ENCODE measurements at regions not wholly inside any gene's neighbourhood (a gene's known extent, or its start where the extent isn't known, plus 50 kb on each side); places are given as distances from the start of the nearest gene placed in this dataset.
A peak's percentile ranks its signal among the peaks of the same experiment; 100 is the strongest.

DNA sequence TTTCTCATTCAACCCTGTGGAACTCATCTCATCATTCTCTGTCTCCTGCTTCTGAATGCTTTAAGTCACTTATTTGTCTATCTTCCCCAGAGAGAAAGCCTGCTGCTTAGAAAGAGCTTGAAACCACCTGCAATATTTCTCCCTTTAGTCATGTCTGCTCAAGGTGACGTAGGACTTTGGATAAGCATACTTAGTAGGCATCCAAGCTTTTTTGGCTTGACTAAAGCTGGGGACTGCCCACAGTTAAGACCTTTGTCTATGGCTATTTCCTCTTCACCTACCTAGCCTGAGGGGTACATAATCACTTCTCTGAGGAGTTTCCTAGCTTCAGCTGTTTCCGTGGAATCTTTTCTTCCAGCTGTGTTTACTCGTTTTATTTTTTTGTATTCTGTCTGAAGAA, 665.8 kb upstream of the CAMK1G start:
- H3K27ac ChIP-seq (ENCODE audit: low read length) = no peak overlapping the region
- no peaks in the 10 kb centered on the region for H3K27me3 ChIP-seq (ENCODE audit: control insufficient read depth, insufficient read depth)
- 74% methylated on average over 3 of the region's 3 CpGs for WGBS
- H3K4me3 ChIP-seq (ENCODE audit: low read length) = no peak overlapping the region
- ATAC-seq = no peak
- no peaks in the 10 kb centered on the region for H3K9me3 ChIP-seq (ENCODE audit: control insufficient read depth, low read length)
- H3K4me1 ChIP-seq (ENCODE audit: control insufficient read depth, insufficient read depth, low read length) = no peaks in the 10 kb centered on the region
- intact Hi-C loops (cut with DNase I) = no loop called here
- no peak for DNase-seq

DNA sequence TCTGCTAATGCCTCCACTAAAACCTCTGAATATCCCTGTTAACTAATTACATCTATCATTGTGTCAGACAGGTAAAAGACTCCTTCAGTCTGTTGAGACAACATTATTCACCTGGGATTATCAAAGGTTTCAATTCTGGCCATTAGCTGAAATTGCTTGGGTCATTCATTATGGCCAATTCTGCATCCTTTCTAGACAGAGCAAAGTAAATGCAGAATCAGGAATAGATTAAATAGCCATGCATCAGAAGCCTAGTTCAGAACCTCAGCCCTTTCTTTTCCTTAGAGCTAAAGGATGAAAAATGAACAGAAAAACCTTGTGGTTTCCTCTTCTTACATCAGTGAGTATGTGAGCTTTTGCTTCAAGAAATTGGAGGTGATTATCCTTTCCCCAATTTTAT, 665.4 kb upstream of the CAMK1G start:
- no peak overlapping the region for H3K27ac ChIP-seq (ENCODE audit: low read length)

GRCh38 chr1:208919371-208919770, 664.1 kb upstream of the CAMK1G start:
- no peaks in the 10 kb centered on the region for H3K4me1 ChIP-seq (ENCODE audit: control insufficient read depth, insufficient read depth, low read length)
- no peak overlapping the region for H3K4me3 ChIP-seq (ENCODE audit: low read length)
- H3K9me3 ChIP-seq (ENCODE audit: control insufficient read depth, low read length) = no peaks in the 10 kb centered on the region
- H3K27ac ChIP-seq (ENCODE audit: low read length) = no peak overlapping the region
- 74% methylated on average over 2 of the region's 2 CpGs for WGBS
- H3K27me3 ChIP-seq (ENCODE audit: control insufficient read depth, insufficient read depth) = no peaks in the 10 kb centered on the region
- ATAC-seq = no peak
- intact Hi-C loops (cut with DNase I) = no loop called here
- no peak for DNase-seq

More for the DNA sequence above, 665.4 kb upstream of the CAMK1G start:
- intact Hi-C loops (cut with DNase I) = no loop called here
- Histone ChIP-seq H3K4me1 (ENCODE audit: control insufficient read depth, insufficient read depth, low read length) (no peaks in the 10 kb centered on the region), H3K4me3 (ENCODE audit: low read length) (no peak overlapping the region), H3K9me3 (ENCODE audit: control insufficient read depth, low read length) (no peaks in the 10 kb centered on the region), H3K27me3 (ENCODE audit: control insufficient read depth, insufficient read depth) (no peaks in the 10 kb centered on the region)
- no peak for ATAC-seq
- no peak for DNase-seq

DNA sequence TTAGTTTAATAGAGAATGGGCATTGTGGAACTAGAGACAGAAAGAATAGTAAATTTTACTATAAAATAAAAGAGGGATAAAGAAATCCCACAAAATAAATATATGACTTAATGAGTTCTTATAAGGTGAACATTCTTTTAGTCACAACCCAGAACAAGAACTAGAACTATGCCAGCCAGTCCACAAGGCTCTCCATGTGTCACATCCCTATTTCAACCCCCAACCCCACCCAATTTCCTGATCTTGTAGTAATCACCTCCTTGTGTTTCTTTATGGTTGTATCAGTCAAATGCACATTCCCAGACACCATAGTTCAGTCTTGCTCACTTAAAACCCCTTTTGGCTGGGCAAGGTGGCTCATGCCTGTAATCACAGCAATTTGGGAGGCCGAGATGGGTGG, 662.3 kb upstream of the CAMK1G start:
- Histone ChIP-seq H3K4me3 (ENCODE audit: low read length) (no peak overlapping the region), H3K9me3 (ENCODE audit: control insufficient read depth, low read length) (no peaks in the 10 kb centered on the region), H3K27ac (ENCODE audit: low read length) (no peak overlapping the region), H3K4me1 (ENCODE audit: control insufficient read depth, insufficient read depth, low read length) (no peaks in the 10 kb centered on the region), H3K27me3 (ENCODE audit: control insufficient read depth, insufficient read depth) (no peaks in the 10 kb centered on the region)
- intact Hi-C loops (cut with DNase I) = no loop called here
- ATAC-seq (no peak), DNase-seq (no peak)
- 92% methylated on average over 1 of the region's 1 CpG for WGBS

DNA sequence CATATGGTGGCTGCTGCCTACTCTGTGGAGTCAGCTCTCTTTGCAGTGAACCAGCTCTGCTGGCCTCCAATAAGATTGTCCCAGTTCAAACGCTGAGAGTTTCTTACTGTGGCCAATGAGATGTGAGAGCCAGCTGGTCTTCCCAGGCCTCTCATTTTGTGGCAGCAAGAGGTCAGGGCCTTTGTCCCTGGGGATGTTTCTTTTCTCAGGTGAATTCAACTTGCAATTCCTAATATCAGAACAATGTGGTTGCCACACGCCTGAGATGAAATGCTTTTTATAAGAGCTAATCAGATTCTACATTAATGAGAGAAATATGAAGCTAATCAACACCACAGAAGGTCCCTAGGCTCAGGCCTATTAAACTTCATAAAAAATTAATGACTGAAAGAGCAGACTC, 660.1 kb upstream of the CAMK1G start:
- Histone ChIP-seq H3K27ac (ENCODE audit: low read length) (no peak overlapping the region), H3K4me3 (ENCODE audit: low read length) (no peak overlapping the region), H3K9me3 (ENCODE audit: control insufficient read depth, low read length) (no peaks in the 10 kb centered on the region), H3K27me3 (ENCODE audit: control insufficient read depth, insufficient read depth) (no peaks in the 10 kb centered on the region), H3K4me1 (ENCODE audit: control insufficient read depth, insufficient read depth, low read length) (no peaks in the 10 kb centered on the region)
- no peak for ATAC-seq
- DNase-seq = no peak
- intact Hi-C loops (cut with DNase I) = no loop called here
- WGBS = 77% methylated on average over 2 of the region's 2 CpGs

DNA sequence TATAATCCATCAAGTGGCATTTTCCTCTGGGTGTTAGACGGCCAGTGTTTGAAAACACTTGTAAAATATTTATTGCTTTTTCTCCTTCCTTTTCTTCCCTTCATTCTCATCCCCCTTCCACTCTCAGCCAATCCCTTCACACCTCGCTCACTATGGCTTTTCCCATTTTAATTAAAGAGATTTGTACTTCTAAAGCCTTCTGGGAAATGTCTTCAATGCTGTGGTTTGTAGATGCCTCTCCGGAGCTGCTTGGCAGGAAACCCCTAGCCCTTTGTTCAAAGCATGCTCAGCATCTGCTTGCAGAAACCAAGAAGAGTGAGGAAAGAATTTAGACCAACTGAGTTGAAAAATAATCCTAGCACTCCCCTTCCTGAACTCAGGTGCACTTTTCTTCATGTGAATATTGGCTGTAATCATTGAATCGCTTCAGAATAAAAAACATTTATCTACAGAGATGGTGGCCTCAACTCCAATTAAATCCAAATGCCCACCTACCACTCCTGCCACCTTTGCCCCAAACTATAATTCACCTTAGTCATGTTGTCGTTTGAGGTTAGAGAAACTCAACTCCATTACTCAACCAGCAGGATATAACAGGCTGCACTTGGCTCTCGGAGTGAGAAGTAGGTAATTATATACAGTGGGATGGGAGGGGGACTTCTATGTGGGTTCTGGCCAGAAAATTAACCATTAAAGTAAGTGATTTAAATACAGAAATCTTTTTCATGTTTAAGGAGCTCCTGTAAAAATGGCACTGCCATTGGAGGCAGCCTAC, 659.4 kb upstream of the CAMK1G start:
- Histone ChIP-seq H3K9me3 (ENCODE audit: control insufficient read depth, low read length) (no peaks in the 10 kb centered on the region), H3K4me3 (ENCODE audit: low read length) (no peak overlapping the region), H3K27ac (ENCODE audit: low read length) (no peak overlapping the region), H3K4me1 (ENCODE audit: control insufficient read depth, insufficient read depth, low read length) (no peaks in the 10 kb centered on the region), H3K27me3 (ENCODE audit: control insufficient read depth, insufficient read depth) (no peaks in the 10 kb centered on the region)
- intact Hi-C loops (cut with DNase I) = no loop called here
- DNase-seq (no peak), ATAC-seq (no peak)
- 62% methylated on average over 6 of the region's 6 CpGs for WGBS

DNA sequence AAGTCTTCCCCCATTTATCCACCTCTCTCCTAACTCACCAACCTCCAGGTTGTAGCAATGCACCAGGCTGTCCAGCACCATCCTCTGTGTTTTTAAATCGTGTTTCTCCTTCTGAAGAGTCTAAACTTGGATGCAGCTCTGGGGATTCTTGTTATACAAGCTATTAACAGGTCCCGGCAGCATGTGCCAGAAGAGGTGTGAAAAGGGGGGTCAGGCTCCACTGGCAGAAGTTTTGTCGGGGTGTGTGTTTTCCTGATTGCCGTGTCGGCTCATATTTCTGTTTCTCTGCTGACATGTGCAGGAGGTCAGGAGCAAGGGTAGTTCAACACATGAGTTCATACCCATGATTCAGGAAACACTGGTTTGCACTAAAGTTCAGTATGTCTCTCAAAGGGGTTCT, 658.6 kb upstream of the CAMK1G start:
- Histone ChIP-seq H3K4me1 (ENCODE audit: control insufficient read depth, insufficient read depth, low read length) (no peaks in the 10 kb centered on the region), H3K9me3 (ENCODE audit: control insufficient read depth, low read length) (no peaks in the 10 kb centered on the region), H3K4me3 (ENCODE audit: low read length) (no peak overlapping the region), H3K27me3 (ENCODE audit: control insufficient read depth, insufficient read depth) (no peaks in the 10 kb centered on the region), H3K27ac (ENCODE audit: low read length) (no peak overlapping the region)
- intact Hi-C loops (cut with DNase I) = no loop called here
- no peak for ATAC-seq
- peak in 1 of 3 donors; percentile 35 for DNase-seq
- 34% methylated on average over 5 of the region's 5 CpGs for WGBS

DNA sequence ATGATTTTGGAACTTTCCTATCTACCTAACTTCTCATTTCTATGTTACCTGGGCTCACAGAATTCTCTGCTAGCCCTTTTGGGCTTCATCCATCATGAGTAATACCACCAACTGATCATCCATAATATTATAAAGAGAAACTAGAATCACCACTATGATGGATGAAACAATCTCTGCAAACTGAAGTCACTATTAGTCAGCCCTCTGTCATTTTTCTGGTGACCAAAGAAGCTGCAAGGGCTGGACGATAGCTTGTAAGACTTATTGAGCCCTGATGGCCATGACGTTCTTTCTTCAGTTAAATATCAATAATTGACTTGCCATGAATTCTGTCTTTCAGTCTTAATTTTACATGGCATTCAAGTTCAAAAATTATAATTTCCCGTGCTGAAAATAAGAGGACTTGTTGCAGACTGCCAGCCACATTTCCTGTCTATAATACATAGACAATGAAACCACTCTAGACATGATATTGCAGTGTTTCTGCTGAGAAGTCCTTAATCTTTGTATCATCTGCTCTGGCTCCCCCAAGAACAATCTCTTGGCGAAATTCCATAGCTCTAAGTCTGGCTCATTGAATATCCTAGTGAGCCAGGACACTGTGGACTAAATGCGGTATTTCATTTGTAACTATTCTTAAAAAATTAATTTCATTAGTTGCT, 655.0 kb upstream of the CAMK1G start:
- WGBS = 54% methylated on average over 5 of the region's 5 CpGs
- intact Hi-C loops (cut with DNase I) = no loop called here
- H3K27ac ChIP-seq (ENCODE audit: low read length) = no peak overlapping the region

GRCh38 chr1:208929575-208929974, 653.9 kb upstream of the CAMK1G start:
- Histone ChIP-seq H3K27ac (ENCODE audit: low read length) (no peak overlapping the region), H3K4me1 (ENCODE audit: control insufficient read depth, insufficient read depth, low read length) (no peaks in the 10 kb centered on the region), H3K9me3 (ENCODE audit: control insufficient read depth, low read length) (no peaks in the 10 kb centered on the region), H3K27me3 (ENCODE audit: control insufficient read depth, insufficient read depth) (no peaks in the 10 kb centered on the region), H3K4me3 (ENCODE audit: low read length) (no peak overlapping the region)
- 49% methylated on average over 3 of the region's 3 CpGs for WGBS
- DNase-seq (no peak), ATAC-seq (no peak)
- intact Hi-C loops (cut with DNase I) = no loop called here

More for the DNA sequence above, 655.0 kb upstream of the CAMK1G start:
- DNase-seq = no peak
- no peak for ATAC-seq
- Histone ChIP-seq H3K4me1 (ENCODE audit: control insufficient read depth, insufficient read depth, low read length) (no peaks in the 10 kb centered on the region), H3K9me3 (ENCODE audit: control insufficient read depth, low read length) (no peaks in the 10 kb centered on the region), H3K27me3 (ENCODE audit: control insufficient read depth, insufficient read depth) (no peaks in the 10 kb centered on the region), H3K4me3 (ENCODE audit: low read length) (no peak overlapping the region)

DNA sequence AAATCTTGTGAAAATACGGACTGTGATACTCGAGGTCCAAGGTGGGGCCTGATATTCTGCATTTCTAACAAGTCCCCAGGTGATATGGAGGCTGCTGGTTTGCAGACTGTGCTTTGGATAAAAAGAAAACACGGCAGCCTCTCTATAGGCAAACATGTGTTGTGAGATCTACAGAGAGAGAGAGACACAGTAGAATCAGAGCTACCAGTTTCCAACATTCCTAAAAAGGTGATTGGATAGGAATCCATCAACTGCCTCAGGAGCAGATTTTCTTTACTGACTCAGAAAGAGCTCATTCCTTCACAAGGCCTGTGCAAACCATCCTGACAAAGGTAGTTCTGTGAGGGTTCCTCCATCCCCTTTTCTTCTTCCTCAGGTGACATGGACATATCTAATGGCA, 651.6 kb upstream of the CAMK1G start:
- H3K4me3 ChIP-seq (ENCODE audit: low read length) = no peak overlapping the region
- no peaks in the 10 kb centered on the region for H3K9me3 ChIP-seq (ENCODE audit: control insufficient read depth, low read length)
- H3K4me1 ChIP-seq (ENCODE audit: control insufficient read depth, insufficient read depth, low read length) = no peaks in the 10 kb centered on the region
- H3K27me3 ChIP-seq (ENCODE audit: control insufficient read depth, insufficient read depth) = no peaks in the 10 kb centered on the region
- 85% methylated on average over 3 of the region's 3 CpGs for WGBS
- ATAC-seq (no peak), DNase-seq (no peak)
- no peak overlapping the region for H3K27ac ChIP-seq (ENCODE audit: low read length)
- intact Hi-C loops (cut with DNase I) = no loop called here

GRCh38 chr1:208933984-208934525, 649.5 kb upstream of the CAMK1G start:
- H3K9me3 ChIP-seq (ENCODE audit: control insufficient read depth, low read length) = no peaks in the 10 kb centered on the region
- DNase-seq = no peak
- intact Hi-C loops (cut with DNase I) = no loop called here
- 94% methylated on average over 3 of the region's 3 CpGs for WGBS
- no peaks in the 10 kb centered on the region for H3K4me1 ChIP-seq (ENCODE audit: control insufficient read depth, insufficient read depth, low read length)
- no peaks in the 10 kb centered on the region for H3K27me3 ChIP-seq (ENCODE audit: control insufficient read depth, insufficient read depth)
- ATAC-seq = no peak
- no peak overlapping the region for H3K27ac ChIP-seq (ENCODE audit: low read length)
- no peak overlapping the region for H3K4me3 ChIP-seq (ENCODE audit: low read length)
